Endothelial cell of umbilical vein (primary cell): ENCODE measurements at regions not wholly inside any gene's neighbourhood (a gene's known extent, or its start where the extent isn't known, plus 50 kb on each side); places are given as distances from the start of the nearest gene placed in this dataset.

ENCODE experiments used
- TF ChIP-seq, protein P1 (sequence below), 2 donors: IDR thresholded peaks; 1 replicate in 1 of 2; 2 replicates in 1 of 2; pipeline ENCODE4 v1.5.1; 2011; ENCODE audit warnings: low read length in 2 of 2, mild to moderate bottlenecking in 2 of 2, moderate library complexity in 2 of 2, control low read depth in 1 of 2, inconsistent platforms in 1 of 2, low read depth in 1 of 2; ENCODE audit not compliant: insufficient read depth in 1 of 2; ENCODE audit errors: extremely low read depth in 1 of 2
- TF ChIP-seq, protein P2 (sequence below): IDR thresholded peaks from 2 replicates; pipeline ENCODE4 v1.6.1; 2011; ENCODE audit not compliant: insufficient read depth, insufficient read length

GRCh38 chr2:83191316-83191715 is 1267.8 kb downstream of the SUCLG1 start:
- TF ChIP-seq, protein P1, sequence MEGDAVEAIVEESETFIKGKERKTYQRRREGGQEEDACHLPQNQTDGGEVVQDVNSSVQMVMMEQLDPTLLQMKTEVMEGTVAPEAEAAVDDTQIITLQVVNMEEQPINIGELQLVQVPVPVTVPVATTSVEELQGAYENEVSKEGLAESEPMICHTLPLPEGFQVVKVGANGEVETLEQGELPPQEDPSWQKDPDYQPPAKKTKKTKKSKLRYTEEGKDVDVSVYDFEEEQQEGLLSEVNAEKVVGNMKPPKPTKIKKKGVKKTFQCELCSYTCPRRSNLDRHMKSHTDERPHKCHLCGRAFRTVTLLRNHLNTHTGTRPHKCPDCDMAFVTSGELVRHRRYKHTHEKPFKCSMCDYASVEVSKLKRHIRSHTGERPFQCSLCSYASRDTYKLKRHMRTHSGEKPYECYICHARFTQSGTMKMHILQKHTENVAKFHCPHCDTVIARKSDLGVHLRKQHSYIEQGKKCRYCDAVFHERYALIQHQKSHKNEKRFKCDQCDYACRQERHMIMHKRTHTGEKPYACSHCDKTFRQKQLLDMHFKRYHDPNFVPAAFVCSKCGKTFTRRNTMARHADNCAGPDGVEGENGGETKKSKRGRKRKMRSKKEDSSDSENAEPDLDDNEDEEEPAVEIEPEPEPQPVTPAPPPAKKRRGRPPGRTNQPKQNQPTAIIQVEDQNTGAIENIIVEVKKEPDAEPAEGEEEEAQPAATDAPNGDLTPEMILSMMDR (IDR thresholded peaks at IDR 0.05; ENCODE audit: extremely low read depth in 1 of 2, insufficient read depth in 1 of 2, low read depth in 1 of 2, low read length in 2 of 2): no peak
- TF ChIP-seq, protein P2, sequence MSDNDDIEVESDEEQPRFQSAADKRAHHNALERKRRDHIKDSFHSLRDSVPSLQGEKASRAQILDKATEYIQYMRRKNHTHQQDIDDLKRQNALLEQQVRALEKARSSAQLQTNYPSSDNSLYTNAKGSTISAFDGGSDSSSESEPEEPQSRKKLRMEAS: no peak
